OCI-LY7 (cell line): ENCODE measurements at regions not wholly inside any gene's neighbourhood (a gene's known extent, or its start where the extent isn't known, plus 50 kb on each side); places are given as distances from the start of the nearest gene placed in this dataset.

Experiments used
- CTCF ChIP-seq: fragments of 200-600 bp; sonication (generic); conservative IDR thresholded peaks from 2 replicates; pipeline ENCODE4 v1.5.1; 2014; ENCODE audit warnings: mild to moderate bottlenecking, antibody characterized with exemption, low read length, moderate library complexity, mixed read lengths
- EZH2phosphoT487 ChIP-seq: fragments of 200-600 bp; sonication (generic); IDR thresholded peaks from 2 replicates; pipeline ENCODE4 v1.6.1; 2018; ENCODE audit warnings: low read depth, borderline replicate concordance, mild to moderate bottlenecking, mixed run types, antibody characterized with exemption, low read length, moderate library complexity, mixed read lengths

DNA sequence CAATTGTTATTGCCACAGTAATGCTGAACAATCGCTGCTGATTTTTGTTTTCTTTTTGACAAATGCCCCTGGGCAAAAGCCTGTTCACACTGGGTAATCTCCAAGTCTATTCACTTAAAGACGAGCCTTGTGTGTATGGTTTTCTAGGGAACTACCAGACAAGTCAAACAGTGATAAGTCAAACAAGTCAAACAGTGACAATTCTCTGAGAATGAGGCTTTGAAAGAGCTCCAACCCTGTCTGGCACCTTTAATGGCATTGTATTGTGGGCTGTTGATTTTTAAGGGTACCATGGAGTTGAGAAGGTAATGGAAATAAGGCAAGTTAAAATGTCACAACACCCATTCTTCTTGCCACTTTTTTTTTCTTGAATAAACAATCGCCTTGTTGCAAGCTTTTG lies 59.4 kb upstream of the TMC3 start:
- TF ChIP-seq CTCF (no peak), EZH2phosphoT487 (no peak)
